Stomach (tissue), 4 donors: ENCODE measurements at regions not wholly inside any gene's neighbourhood (a gene's known extent, or its start where the extent isn't known, plus 50 kb on each side); places are given as distances from the start of the nearest gene placed in this dataset.

Experiments used
- CTCF ChIP-seq, 7 experiments: fragments of 450-650 bp in 4 of 7; fragments of 200-600 bp in 3 of 7; sonication (generic) in 3 of 7; IDR thresholded peaks; one replicate each; pipeline ENCODE4 v1.5.1; 2016 to 2019; ENCODE audit warnings: antibody characterized with exemption in 7 of 7, control low read depth in 2 of 7, mild to moderate bottlenecking in 1 of 7
- EP300 ChIP-seq: sonication (generic); formaldehyde crosslinking; IDR thresholded peaks from one replicate; pipeline ENCODE4 v1.6.1; 2017; ENCODE audit warnings: antibody characterized with exemption
- POLR2A ChIP-seq, 4 donors: fragments of 450-650 bp; IDR thresholded peaks; one replicate each; pipeline ENCODE4 v1.6.1; 2016; ENCODE audit warnings: antibody characterized with exemption in 4 of 4, control low read depth in 2 of 4, mild to moderate bottlenecking in 1 of 4, moderate library complexity in 1 of 4

- TF ChIP-seq CTCF (IDR thresholded peaks at IDR 0.05): no peak
- TF ChIP-seq POLR2A (IDR thresholded peaks at IDR 0.05): no peak
- no peak for TF ChIP-seq EP300
Measured at GRCh38 chr13:74662905-74663304, 528.7 kb upstream of the KLF12 start.
